ENCODE measurements at regions not wholly inside any gene's neighbourhood (a gene's known extent, or its start where the extent isn't known, plus 50 kb on each side); places are given as distances from the start of the nearest gene placed in this dataset.

DNA sequence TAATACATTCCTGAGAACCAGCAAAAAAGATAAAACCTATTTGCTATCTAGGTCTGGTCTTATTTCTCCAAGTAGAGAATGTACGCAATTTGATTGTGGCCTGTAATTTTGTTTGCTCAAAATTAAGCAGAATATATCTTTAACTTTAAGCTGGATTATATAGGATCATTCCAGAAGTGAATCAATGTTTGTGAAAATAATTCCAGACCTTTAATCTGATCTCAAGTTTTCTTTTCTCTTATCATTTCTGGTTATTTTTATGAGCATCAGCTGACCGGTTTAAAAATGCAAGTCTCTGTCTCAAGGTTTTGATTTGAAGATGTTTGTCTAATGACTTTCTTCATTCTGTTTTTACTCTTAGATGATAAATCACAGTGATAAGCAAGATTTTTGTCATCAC lies 997.9 kb upstream of the FLRT2 start:
- TF ChIP-seq POLR2A (IDR thresholded peaks at IDR 0.05; ENCODE audit: low read depth, low read length) (no peak), POLR2AphosphoS5 (IDR thresholded peaks at IDR 0.05; ENCODE audit: low read depth, low read length) (no peak), TAF1 (IDR thresholded peaks at IDR 0.05; ENCODE audit: low read depth, low read length) (no peak), PAX5 (IDR thresholded peaks at IDR 0.05; ENCODE audit: insufficient read depth, low read length, severe bottlenecking) (no peak)

Measured in GM12891 (cell line).